Activated T-helper 2 cell treated with anti-CD3 and anti-CD28 coated beads, Interferon-gamma antibody, Interleukin-2, Interleukin-4, amounts not matched to agents 10 μg/mL and 5 μg/mL and 100 μg/mL, durations not matched to agents 14 hours and 24 hours and 36 hours (primary cell): ENCODE measurements at regions not wholly inside any gene's neighbourhood (a gene's known extent, or its start where the extent isn't known, plus 50 kb on each side); places are given as distances from the start of the nearest gene placed in this dataset.

Experiments
- DNase-seq: peaks from one replicate; pipeline ENCODE4 v3.0.0; 2021; ENCODE audit warnings: low spot score
- H3K27ac Mint-ChIP-seq: one replicate; pipeline ENCODE4 v1.8.0; 2021; ENCODE audit warnings: mixed read lengths
- H3K27me3 Mint-ChIP-seq: one replicate; pipeline ENCODE4 v1.8.0; 2021; ENCODE audit warnings: low read depth, mixed read lengths
- H3K36me3 Mint-ChIP-seq: one replicate; pipeline ENCODE4 v1.8.0; 2021; ENCODE audit warnings: low read depth, mixed read lengths
- H3K4me1 Mint-ChIP-seq: one replicate; pipeline ENCODE4 v1.8.0; 2021; ENCODE audit warnings: low read depth, mixed read lengths
- H3K4me3 Mint-ChIP-seq: one replicate; pipeline ENCODE4 v1.8.0; 2021; ENCODE audit warnings: low read depth, mild to moderate bottlenecking, moderate library complexity, mixed read lengths
- H3K9me3 Mint-ChIP-seq: one replicate; pipeline ENCODE4 v1.8.0; 2021; ENCODE audit warnings: mixed read lengths
- intact Hi-C: fragments of 100-400 bp; cut with micrococcal nuclease; formaldehyde crosslinking; loops from one replicate; pipeline ENCODE4 v1.15.1; 2023

DNA sequence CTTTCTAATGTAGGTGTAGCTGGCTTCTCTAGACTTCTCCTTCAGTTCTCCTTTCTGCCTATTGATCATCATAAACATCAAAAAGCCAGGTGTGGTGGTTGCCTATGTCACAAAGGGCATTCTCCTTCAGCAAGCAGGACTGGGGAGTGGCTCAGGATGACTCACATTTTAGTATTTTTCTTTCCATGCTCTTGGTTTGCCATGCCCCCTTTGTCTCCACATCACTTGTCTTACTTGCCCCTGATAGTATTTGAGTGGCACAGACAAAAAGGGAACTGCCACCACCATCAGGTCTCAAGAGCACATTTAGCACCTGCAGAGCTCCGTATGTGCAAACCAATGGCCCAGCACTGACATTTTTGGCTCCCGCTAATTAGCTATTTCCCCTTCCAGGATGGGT lies 698.8 kb downstream of the DHX35 start:
- no peak overlapping the region for H3K4me3 Mint-ChIP-seq
- H3K9me3 Mint-ChIP-seq, result no peaks in the 10 kb centered on the region
- no peaks in the 10 kb centered on the region for H3K27me3 Mint-ChIP-seq
- H3K36me3 Mint-ChIP-seq, result no peaks in the 10 kb centered on the region
- H3K4me1 Mint-ChIP-seq, result no peaks in the 10 kb centered on the region
- H3K27ac Mint-ChIP-seq, result no peak overlapping the region
- intact Hi-C loops, result no loop called here
- DNase-seq, result no peak

- intact Hi-C loops, result no loop called here
- H3K27me3 Mint-ChIP-seq, result no peaks in the 10 kb centered on the region
- no peaks in the 10 kb centered on the region for H3K36me3 Mint-ChIP-seq
- no peak overlapping the region for H3K27ac Mint-ChIP-seq
- no peaks in the 10 kb centered on the region for H3K4me1 Mint-ChIP-seq
- H3K4me3 Mint-ChIP-seq, result no peak overlapping the region
- no peaks in the 10 kb centered on the region for H3K9me3 Mint-ChIP-seq
- DNase-seq, result no peak
Measured at GRCh38 chr20:39660226-39660625, 698.1 kb downstream of the DHX35 start.

GRCh38 chr20:39658662-39659409 lies 696.7 kb downstream of the DHX35 start:
- no peak overlapping the region for H3K27ac Mint-ChIP-seq
- H3K27me3 Mint-ChIP-seq, result no peaks in the 10 kb centered on the region
- H3K9me3 Mint-ChIP-seq, result no peaks in the 10 kb centered on the region
- no peak for DNase-seq
- H3K36me3 Mint-ChIP-seq, result no peaks in the 10 kb centered on the region
- intact Hi-C loops, result no loop called here
- H3K4me3 Mint-ChIP-seq, result no peak overlapping the region
- no peaks in the 10 kb centered on the region for H3K4me1 Mint-ChIP-seq

DNA sequence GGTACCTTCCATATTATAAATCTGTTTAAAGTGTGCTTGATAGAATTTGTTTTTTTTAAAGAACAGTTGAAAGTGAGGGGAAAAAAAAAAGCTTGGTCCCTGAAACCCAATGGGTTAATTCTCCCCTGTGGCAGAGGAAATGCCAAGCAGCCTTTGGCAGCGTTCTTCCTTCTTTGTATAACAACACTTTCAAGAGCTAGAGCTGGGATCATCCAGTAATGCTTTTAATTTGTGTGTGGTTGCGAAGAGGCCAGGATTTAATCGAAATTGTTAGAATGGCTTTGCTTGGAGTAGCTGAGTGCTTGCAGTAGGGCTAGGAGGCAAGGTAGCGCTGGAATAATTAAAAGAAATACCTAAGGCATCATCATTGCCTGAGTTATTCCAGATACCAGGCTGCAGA lies 692.0 kb downstream of the DHX35 start:
- Mint-ChIP-seq H3K27me3 (no peaks in the 10 kb centered on the region), H3K4me3 (no peak overlapping the region), H3K36me3 (no peaks in the 10 kb centered on the region), H3K27ac (no peak overlapping the region), H3K4me1 (no peaks in the 10 kb centered on the region), H3K9me3 (no peaks in the 10 kb centered on the region)
- intact Hi-C loops, result no loop called here
- no peak for DNase-seq

GRCh38 chr20:39651645-39652325 lies 689.6 kb downstream of the DHX35 start:
- no peak overlapping the region for H3K4me3 Mint-ChIP-seq
- DNase-seq, result no peak
- no peak overlapping the region for H3K27ac Mint-ChIP-seq
- H3K36me3 Mint-ChIP-seq, result no peaks in the 10 kb centered on the region
- intact Hi-C loops, result no loop called here
- H3K9me3 Mint-ChIP-seq, result no peaks in the 10 kb centered on the region
- H3K27me3 Mint-ChIP-seq, result no peaks in the 10 kb centered on the region
- no peaks in the 10 kb centered on the region for H3K4me1 Mint-ChIP-seq

DNA sequence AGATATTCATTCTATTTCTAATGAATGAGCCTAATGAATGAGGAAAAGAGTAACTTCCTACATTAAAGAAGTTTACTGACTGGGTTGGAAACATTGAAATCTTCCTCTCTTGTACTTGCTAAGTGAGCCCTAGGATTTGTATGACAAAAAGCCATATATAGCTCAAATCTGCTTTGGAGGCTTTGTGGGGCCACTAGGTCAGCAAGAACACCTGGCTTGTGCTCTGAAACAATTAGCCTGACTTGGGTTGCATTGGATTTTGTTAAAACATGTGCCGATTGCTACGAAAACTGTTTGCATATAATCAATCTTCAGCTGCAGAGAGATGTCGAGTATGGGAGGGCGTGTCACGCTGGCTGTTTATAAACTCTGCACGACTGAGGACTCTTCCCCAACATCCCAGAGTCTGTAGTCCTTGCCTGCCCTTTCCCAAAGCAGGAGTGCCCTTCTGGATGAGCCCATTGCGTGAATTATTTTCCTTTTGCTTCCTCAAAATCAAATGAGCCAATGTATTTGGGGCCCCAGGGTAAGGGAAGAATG lies 684.8 kb downstream of the DHX35 start:
- no peaks in the 10 kb centered on the region for H3K27me3 Mint-ChIP-seq
- no peak overlapping the region for H3K4me3 Mint-ChIP-seq
- H3K27ac Mint-ChIP-seq, result no peak overlapping the region
- intact Hi-C loops, result no loop called here
- DNase-seq, result no peak
- no peaks in the 10 kb centered on the region for H3K36me3 Mint-ChIP-seq
- no peaks in the 10 kb centered on the region for H3K9me3 Mint-ChIP-seq
- H3K4me1 Mint-ChIP-seq, result no peaks in the 10 kb centered on the region

- intact Hi-C loops, result no loop called here
- no peak overlapping the region for H3K27ac Mint-ChIP-seq
- H3K27me3 Mint-ChIP-seq, result no peaks in the 10 kb centered on the region
- H3K4me1 Mint-ChIP-seq, result no peaks in the 10 kb centered on the region
- H3K9me3 Mint-ChIP-seq, result no peaks in the 10 kb centered on the region
- H3K36me3 Mint-ChIP-seq, result no peaks in the 10 kb centered on the region
- DNase-seq, result no peak
- H3K4me3 Mint-ChIP-seq, result no peak overlapping the region
Measured at GRCh38 chr20:39645131-39645530, 683.0 kb downstream of the DHX35 start.

GRCh38 chr20:39643292-39643691 lies 681.1 kb downstream of the DHX35 start:
- no peaks in the 10 kb centered on the region for H3K9me3 Mint-ChIP-seq
- intact Hi-C loops, result no loop called here
- no peaks in the 10 kb centered on the region for H3K4me1 Mint-ChIP-seq
- no peak overlapping the region for H3K27ac Mint-ChIP-seq
- no peak for DNase-seq
- H3K36me3 Mint-ChIP-seq, result no peaks in the 10 kb centered on the region
- H3K4me3 Mint-ChIP-seq, result no peak overlapping the region
- no peaks in the 10 kb centered on the region for H3K27me3 Mint-ChIP-seq

DNA sequence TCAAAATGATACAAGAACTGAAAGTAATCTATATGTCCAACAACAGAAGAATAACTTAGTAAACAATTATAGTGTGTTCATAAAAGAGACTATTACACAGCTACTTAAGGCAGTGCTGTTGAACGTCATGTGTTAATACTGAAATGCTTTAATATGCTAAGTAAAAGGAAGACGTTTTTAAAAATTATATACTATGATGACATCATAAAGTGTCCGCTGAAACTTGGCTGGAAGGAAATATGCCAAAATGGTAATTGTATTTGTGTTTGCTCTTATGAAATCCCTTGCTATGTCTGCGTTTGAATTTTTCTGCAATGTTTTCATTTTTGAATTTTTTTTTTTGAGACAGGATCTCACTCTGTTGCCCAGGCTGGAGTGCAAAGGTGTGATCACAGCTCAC lies 679.3 kb downstream of the DHX35 start:
- no peak overlapping the region for H3K4me3 Mint-ChIP-seq
- H3K27ac Mint-ChIP-seq, result no peak overlapping the region
- no peaks in the 10 kb centered on the region for H3K4me1 Mint-ChIP-seq
- intact Hi-C loops, result no loop called here
- H3K36me3 Mint-ChIP-seq, result no peaks in the 10 kb centered on the region
- H3K27me3 Mint-ChIP-seq, result no peaks in the 10 kb centered on the region
- H3K9me3 Mint-ChIP-seq, result no peaks in the 10 kb centered on the region
- no peak for DNase-seq

DNA sequence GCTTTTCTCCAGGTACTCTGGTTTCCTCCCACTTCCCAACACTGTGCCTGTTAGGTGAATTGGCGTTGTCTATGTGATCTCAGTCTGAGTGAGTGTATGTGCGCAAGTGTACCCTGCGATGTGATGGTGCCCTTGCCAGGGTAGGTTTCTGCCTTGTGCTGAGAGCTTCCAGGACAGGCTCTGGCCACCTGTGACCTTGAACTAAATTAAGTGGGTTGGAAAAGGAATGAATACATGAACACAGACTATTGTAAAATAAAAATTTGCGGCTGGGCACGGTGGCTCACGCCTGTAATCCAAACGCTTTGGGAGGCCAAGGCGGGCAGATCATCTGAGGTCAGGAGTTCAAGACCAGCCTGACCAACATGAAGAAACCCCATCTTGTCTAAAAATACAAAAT lies 678.0 kb downstream of the DHX35 start:
- Mint-ChIP-seq H3K36me3 (no peaks in the 10 kb centered on the region), H3K27me3 (no peaks in the 10 kb centered on the region), H3K4me3 (no peak overlapping the region), H3K4me1 (no peaks in the 10 kb centered on the region), H3K9me3 (no peaks in the 10 kb centered on the region), H3K27ac (no peak overlapping the region)
- no peak for DNase-seq
- intact Hi-C loops, result no loop called here

DNA sequence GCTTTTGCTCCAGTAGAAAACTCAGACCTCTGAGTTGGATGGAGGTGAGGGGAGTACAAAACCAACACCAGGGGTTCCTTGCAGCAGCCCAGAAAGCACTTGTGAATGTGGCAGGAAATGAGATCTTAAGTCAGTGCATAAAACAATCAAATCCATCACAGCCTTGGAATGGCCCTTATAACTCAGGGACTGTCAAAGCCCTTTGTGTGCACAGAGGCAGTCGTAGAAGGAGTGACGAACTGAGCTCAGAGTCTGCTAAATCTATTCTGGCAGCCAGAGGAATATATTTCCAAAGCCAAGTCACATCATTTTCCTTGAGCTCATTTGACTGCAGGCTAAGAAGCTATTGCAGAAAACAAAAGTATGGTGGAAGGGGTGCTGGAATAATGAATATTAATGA lies 676.6 kb downstream of the DHX35 start:
- intact Hi-C loops, result no loop called here
- H3K27ac Mint-ChIP-seq, result no peak overlapping the region

DNA sequence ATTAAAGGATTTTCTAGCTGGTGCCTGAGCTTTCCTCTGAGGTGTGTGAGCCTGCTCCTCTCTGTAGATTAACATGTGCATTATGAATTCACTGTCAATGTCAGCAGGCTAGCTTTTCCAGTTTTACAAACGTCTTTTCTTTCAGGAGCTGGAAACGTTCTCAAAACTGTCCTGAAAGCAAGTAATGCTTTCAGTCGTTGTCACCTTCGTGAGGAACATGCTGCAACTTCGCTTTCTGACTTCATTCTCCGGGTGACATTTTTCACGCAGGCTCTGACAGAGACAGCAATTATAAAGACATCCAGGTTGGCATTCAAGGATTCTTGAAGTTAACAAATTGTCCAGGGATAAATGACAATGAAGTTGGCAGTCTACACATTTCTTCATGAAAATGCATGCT lies 671.5 kb downstream of the DHX35 start:
- Mint-ChIP-seq H3K36me3 (no peaks in the 10 kb centered on the region), H3K4me3 (no peak overlapping the region), H3K27me3 (no peaks in the 10 kb centered on the region), H3K9me3 (no peaks in the 10 kb centered on the region), H3K4me1 (no peaks in the 10 kb centered on the region), H3K27ac (no peak overlapping the region)
- intact Hi-C loops, result no loop called here
- DNase-seq, result no peak

More for the DNA sequence above, 676.6 kb downstream of the DHX35 start:
- Mint-ChIP-seq H3K36me3 (no peaks in the 10 kb centered on the region), H3K4me3 (no peak overlapping the region), H3K27me3 (no peaks in the 10 kb centered on the region), H3K9me3 (no peaks in the 10 kb centered on the region), H3K4me1 (no peaks in the 10 kb centered on the region)
- no peak for DNase-seq

GRCh38 chr20:39632757-39633156 lies 670.6 kb downstream of the DHX35 start:
- no peak overlapping the region for H3K27ac Mint-ChIP-seq
- no peaks in the 10 kb centered on the region for H3K9me3 Mint-ChIP-seq
- H3K4me1 Mint-ChIP-seq, result no peaks in the 10 kb centered on the region
- DNase-seq, result no peak
- intact Hi-C loops, result no loop called here
- H3K36me3 Mint-ChIP-seq, result no peaks in the 10 kb centered on the region
- no peaks in the 10 kb centered on the region for H3K27me3 Mint-ChIP-seq
- H3K4me3 Mint-ChIP-seq, result no peak overlapping the region
